BE2C (cell line): ENCODE measurements at regions not wholly inside any gene's neighbourhood (a gene's known extent, or its start where the extent isn't known, plus 50 kb on each side); places are given as distances from the start of the nearest gene placed in this dataset.

Experiments used
- DNase-seq: peaks from one replicate; pipeline ENCODE4 v3.0.0-alpha.2; 2020
- H3K27me3 ChIP-seq: fragments of 250-450 bp; sonication (Bioruptor Pico); 2 replicates; pipeline ENCODE4 v1.5.1; 2020; ENCODE audit warnings: mild to moderate bottlenecking
- H3K36me3 ChIP-seq: fragments of 250-450 bp; sonication (Bioruptor Pico); 2 replicates; pipeline ENCODE4 v1.5.1; 2020; ENCODE audit warnings: mild to moderate bottlenecking
- H3K4me1 ChIP-seq: fragments of 250-450 bp; sonication (Bioruptor Pico); 2 replicates; pipeline ENCODE4 v1.5.1; 2020
- H3K4me3 ChIP-seq: 2 replicates; pipeline ENCODE4 v1.5.1; 2011; ENCODE audit warnings: low read depth, low read length
- H3K9me3 ChIP-seq: fragments of 250-450 bp; sonication (Bioruptor Pico); 2 replicates; pipeline ENCODE4 v1.5.1; 2020
- TF ChIP-seq, protein P1 (sequence below): IDR thresholded peaks from 2 replicates; pipeline ENCODE4 v1.5.1; 2012; ENCODE audit warnings: mild to moderate bottlenecking, low read depth, low read length

DNA sequence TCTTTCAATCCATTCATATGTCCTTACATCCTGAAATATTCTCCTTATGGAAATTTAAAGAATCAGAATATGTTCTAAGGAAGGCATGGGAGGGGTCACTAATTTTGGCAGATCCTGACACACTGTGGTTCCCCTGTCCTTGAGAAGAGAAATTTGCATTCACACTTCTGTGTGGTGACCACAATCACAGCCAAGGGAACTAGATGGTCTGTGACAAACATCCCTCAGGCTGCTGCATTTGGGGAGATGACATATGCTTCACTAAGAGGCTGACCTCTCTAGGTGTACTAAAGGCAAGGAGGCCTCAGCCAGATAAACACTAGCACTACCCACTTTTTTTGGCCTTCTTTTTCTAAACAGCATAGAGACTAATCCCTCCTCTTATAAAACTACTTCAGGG lies 129.6 kb downstream of the MREG start:
- TF ChIP-seq, protein P1, sequence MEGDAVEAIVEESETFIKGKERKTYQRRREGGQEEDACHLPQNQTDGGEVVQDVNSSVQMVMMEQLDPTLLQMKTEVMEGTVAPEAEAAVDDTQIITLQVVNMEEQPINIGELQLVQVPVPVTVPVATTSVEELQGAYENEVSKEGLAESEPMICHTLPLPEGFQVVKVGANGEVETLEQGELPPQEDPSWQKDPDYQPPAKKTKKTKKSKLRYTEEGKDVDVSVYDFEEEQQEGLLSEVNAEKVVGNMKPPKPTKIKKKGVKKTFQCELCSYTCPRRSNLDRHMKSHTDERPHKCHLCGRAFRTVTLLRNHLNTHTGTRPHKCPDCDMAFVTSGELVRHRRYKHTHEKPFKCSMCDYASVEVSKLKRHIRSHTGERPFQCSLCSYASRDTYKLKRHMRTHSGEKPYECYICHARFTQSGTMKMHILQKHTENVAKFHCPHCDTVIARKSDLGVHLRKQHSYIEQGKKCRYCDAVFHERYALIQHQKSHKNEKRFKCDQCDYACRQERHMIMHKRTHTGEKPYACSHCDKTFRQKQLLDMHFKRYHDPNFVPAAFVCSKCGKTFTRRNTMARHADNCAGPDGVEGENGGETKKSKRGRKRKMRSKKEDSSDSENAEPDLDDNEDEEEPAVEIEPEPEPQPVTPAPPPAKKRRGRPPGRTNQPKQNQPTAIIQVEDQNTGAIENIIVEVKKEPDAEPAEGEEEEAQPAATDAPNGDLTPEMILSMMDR, result no peak
- Histone ChIP-seq H3K36me3 (no peaks in the 10 kb centered on the region), H3K27me3 (no peaks in the 10 kb centered on the region), H3K4me1 (no peaks in the 10 kb centered on the region), H3K9me3 (no peaks in the 10 kb centered on the region), H3K4me3 (no peak overlapping the region)
- DNase-seq, result no peak

DNA sequence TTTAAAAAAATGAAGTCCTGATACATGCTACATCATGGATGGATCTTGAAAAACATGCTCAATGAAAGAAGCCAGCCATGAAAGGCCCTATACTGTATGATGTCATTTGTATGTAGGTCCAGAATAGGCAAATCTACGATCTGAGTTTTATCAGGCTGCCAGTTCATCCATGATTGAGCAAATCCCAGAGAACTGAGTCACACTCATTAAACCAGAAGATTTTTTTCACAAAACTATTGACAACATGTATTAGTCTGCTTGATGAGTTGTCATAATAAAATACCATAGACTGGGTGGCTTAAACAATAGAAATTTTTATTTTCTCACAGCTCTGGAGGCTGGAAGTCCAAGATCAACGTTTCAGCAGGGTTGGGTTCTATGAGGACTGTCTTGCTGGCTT lies 130.7 kb downstream of the MREG start:
- Histone ChIP-seq H3K4me3 (no peak overlapping the region), H3K4me1 (no peaks in the 10 kb centered on the region), H3K27me3 (no peaks in the 10 kb centered on the region), H3K9me3 (no peaks in the 10 kb centered on the region), H3K36me3 (no peaks in the 10 kb centered on the region)
- DNase-seq, result no peak
- TF ChIP-seq, protein P1, result no peak

DNA sequence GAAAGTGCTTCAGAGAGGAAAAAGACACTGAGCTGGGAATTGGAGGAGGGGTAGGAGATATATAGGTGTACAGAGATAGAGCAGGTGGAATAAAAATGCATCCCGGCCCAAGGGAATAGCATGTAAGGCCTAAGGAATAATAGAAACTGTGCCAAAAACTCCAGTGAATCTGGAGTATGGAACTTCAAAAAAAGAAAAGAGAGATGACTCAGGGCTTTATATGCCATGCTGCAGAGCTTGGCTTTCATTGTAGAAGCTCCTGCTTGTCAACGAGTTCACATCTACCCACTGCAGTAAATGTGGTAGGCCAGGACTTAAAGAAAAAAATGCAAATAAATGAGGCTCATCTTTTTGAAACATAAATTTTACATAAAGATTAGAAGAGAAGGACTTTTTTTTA lies 131.8 kb downstream of the MREG start:
- no peaks in the 10 kb centered on the region for H3K9me3 ChIP-seq

DNA sequence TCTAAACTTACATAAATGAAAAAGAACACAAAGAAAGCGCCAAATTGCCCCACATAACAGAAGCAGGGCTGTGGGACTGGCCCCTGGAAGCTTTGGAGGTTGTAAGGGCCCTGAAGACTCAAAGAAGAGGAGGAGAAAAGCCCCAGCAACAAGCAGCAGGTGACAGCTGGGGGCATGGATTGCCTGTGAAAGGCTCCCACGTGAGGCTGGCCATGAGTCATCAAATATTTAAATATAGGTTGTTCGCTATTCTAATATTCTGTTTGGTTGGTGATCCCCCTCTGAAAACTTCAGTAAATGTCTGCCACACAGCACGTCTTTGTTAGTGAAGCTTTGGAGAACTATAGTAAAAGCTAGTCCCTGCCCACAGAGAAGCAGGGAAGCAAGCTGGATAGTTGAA lies 132.4 kb downstream of the MREG start:
- Histone ChIP-seq H3K4me3 (no peak overlapping the region), H3K4me1 (0 out of 2 replicates have a peak, but pooled peaks cover 2% of the 10 kb centered on the region), H3K9me3 (no peaks in the 10 kb centered on the region), H3K27me3 (no peaks in the 10 kb centered on the region), H3K36me3 (no peaks in the 10 kb centered on the region)
- DNase-seq, result no peak
- TF ChIP-seq, protein P1, result no peak

More for the DNA sequence above, 131.8 kb downstream of the MREG start:
- Histone ChIP-seq H3K27me3 (no peaks in the 10 kb centered on the region), H3K4me1 (0 out of 2 replicates have a peak, but pooled peaks cover 2% of the 10 kb centered on the region), H3K36me3 (no peaks in the 10 kb centered on the region), H3K4me3 (no peak overlapping the region)
- no peak for DNase-seq
- TF ChIP-seq, protein P1, result no peak

DNA sequence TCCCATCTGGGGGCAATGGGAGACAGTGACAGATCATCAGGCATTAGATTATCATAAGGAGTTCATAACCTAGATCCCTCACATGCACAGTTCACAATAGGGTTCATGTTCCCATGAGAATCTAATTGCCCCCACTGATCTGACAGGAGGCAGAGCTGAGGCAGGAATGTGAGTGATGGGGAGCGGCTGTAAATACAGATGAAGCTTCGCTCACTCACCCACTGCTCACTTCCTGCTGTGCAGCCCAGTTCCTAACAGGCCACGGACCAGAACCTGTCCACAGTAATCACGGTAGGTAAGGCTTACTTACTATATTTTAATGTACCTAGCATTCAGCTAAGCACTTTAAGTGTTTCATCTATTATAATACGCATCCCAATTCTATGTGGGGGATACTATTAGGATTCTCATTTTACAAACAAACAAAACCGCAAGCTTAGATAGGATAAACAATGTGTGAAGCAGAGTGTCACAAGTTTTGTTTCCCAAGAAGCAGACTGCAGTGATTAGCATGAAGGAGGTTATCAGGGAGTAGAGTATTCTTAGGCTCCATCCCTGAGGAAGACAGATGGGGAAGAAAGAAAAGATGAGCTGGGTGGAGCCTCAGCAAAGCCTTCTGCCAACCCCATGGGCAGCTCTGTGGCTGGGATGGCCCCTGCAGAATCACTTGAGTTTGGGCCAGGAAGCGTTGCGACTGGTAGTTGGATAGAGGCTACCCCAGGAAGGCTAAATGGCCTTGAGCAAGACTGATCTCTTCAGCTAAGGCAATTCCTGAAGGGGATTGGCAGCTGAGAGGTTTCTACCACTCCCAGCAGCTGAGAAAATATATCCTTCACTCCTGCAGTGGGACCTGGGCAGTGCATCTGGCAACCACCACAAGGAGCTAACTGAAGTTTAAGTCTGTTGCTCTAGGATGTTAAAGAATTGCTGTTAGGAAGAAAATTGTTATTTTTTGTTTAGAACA lies 133.1 kb downstream of the MREG start:
- H3K4me1 ChIP-seq, result 0 out of 2 replicates have a peak, but pooled peaks cover 2% of the 10 kb centered on the region
- no peak for DNase-seq
- no peaks in the 10 kb centered on the region for H3K36me3 ChIP-seq
- H3K4me3 ChIP-seq, result no peak overlapping the region
- TF ChIP-seq, protein P1, result no peak
- H3K9me3 ChIP-seq, result no peaks in the 10 kb centered on the region
- no peaks in the 10 kb centered on the region for H3K27me3 ChIP-seq

DNA sequence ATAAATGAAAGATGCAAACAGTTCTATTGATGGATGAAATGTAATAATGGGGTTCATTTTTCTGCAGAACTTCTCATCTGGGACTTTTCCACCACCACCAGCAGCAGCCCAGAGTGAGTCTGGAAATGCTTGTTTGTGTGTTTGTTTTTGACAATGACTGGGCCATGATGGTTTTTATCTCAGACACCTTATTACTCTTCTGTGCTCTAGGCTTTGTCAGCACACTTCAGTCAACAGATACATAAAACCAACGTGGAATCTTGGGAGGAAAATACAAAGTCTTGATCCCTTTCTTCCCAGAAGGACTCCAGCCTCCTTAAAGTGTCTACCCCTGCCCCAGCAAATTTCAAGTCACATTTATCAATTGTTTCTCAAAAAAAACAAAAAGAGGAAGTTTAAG lies 134.0 kb downstream of the MREG start:
- Histone ChIP-seq H3K4me1 (0 out of 2 replicates have a peak, but pooled peaks cover 2% of the 10 kb centered on the region), H3K4me3 (no peak overlapping the region), H3K27me3 (no peaks in the 10 kb centered on the region), H3K36me3 (no peaks in the 10 kb centered on the region), H3K9me3 (no peaks in the 10 kb centered on the region)
- no peak for DNase-seq
- TF ChIP-seq, protein P1, result no peak
